C4-2B (cell line): ENCODE measurements at regions not wholly inside any gene's neighbourhood (a gene's known extent, or its start where the extent isn't known, plus 50 kb on each side); places are given as distances from the start of the nearest gene placed in this dataset.

Source experiments
- ZFX ChIP-seq: fragments of 450-650 bp; IDR thresholded peaks from 2 replicates; pipeline ENCODE4 v1.6.1; 2017
- TF ChIP-seq, protein P1 (sequence below): fragments of 450-650 bp; conservative IDR thresholded peaks from 2 replicates; pipeline ENCODE4 v1.5.1; 2017; ENCODE audit warnings: mild to moderate bottlenecking

DNA sequence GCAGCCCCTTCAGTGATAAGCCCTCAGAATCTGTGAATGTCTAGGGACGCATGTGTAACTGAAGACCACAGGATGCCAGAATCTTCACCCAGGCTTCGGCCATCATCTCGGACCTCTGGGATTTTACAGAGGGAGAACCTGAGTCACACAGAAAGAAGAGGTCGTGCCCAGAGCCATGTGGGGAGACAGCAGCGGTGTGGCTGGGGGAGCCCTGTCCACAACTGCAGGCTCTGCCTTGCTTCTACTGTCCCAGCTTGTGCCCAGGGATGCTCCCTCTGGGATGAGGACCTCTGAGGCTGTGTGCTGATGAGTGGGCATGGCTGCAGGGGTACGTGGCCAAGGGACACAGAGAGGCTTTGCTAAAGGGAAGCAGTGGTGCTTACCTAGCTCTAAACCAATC, 582.0 kb downstream of the TBC1D22A start:
- TF ChIP-seq, protein P1, sequence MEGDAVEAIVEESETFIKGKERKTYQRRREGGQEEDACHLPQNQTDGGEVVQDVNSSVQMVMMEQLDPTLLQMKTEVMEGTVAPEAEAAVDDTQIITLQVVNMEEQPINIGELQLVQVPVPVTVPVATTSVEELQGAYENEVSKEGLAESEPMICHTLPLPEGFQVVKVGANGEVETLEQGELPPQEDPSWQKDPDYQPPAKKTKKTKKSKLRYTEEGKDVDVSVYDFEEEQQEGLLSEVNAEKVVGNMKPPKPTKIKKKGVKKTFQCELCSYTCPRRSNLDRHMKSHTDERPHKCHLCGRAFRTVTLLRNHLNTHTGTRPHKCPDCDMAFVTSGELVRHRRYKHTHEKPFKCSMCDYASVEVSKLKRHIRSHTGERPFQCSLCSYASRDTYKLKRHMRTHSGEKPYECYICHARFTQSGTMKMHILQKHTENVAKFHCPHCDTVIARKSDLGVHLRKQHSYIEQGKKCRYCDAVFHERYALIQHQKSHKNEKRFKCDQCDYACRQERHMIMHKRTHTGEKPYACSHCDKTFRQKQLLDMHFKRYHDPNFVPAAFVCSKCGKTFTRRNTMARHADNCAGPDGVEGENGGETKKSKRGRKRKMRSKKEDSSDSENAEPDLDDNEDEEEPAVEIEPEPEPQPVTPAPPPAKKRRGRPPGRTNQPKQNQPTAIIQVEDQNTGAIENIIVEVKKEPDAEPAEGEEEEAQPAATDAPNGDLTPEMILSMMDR = no peak
- TF ChIP-seq ZFX = no peak
